Stimulated activated CD8-positive, alpha-beta memory T cell treated with anti-CD3 and anti-CD28 coated beads, Interleukin-2, amount 100 ng/mL, for 48 hours (primary cell): ENCODE measurements at regions not wholly inside any gene's neighbourhood (a gene's known extent, or its start where the extent isn't known, plus 50 kb on each side); places are given as distances from the start of the nearest gene placed in this dataset.
"Not testable (repeated sequence)": the region's sequence is repeated elsewhere in the genome, so short reads cannot be mapped to it uniquely, and the experiment has no call there.

Experiments used
- DNase-seq, 2 donors: peaks; one replicate each; pipeline ENCODE4 v3.0.0-alpha.2; 2020; ENCODE audit warnings: low read depth in 2 of 2

GRCh38 chr10:4443419-4443818 is 382.6 kb upstream of the AKR1E2 start:
- DNase-seq, result no peak

GRCh38 chr10:4442296-4442695 is 383.7 kb upstream of the AKR1E2 start:
- DNase-seq, result no peak

GRCh38 chr10:4440260-4440659 is 385.7 kb upstream of the AKR1E2 start:
- no peak for DNase-seq

- DNase-seq, result no peak
These were observed 388.2 kb upstream of the AKR1E2 start for GRCh38 chr10:4437791-4438190.

GRCh38 chr10:4437061-4437460 is 388.9 kb upstream of the AKR1E2 start:
- no peak for DNase-seq

GRCh38 chr10:4436103-4436502 is 389.9 kb upstream of the AKR1E2 start:
- DNase-seq, result no peak

- DNase-seq, result no peak
These were observed 391.4 kb upstream of the AKR1E2 start for GRCh38 chr10:4434516-4435071.

GRCh38 chr10:4434105-4434504 is 391.9 kb upstream of the AKR1E2 start:
- DNase-seq, result no peak

GRCh38 chr10:4431114-4431863 is 394.7 kb upstream of the AKR1E2 start:
- no peak for DNase-seq

GRCh38 chr10:4429571-4429970 is 396.4 kb upstream of the AKR1E2 start:
- DNase-seq, result no peak

- no peak for DNase-seq
These were observed 398.5 kb upstream of the AKR1E2 start for GRCh38 chr10:4427532-4427931.

- no peak for DNase-seq
These were observed 399.1 kb upstream of the AKR1E2 start for GRCh38 chr10:4426866-4427265.

- DNase-seq, result no peak
These were observed 416.7 kb upstream of the AKR1E2 start for GRCh38 chr10:4409319-4409718.

GRCh38 chr10:4407783-4408182 is 418.2 kb upstream of the AKR1E2 start:
- DNase-seq, result no peak

GRCh38 chr10:4405828-4406227 is 420.2 kb upstream of the AKR1E2 start:
- DNase-seq, result no peak

- no peak for DNase-seq
These were observed 422.3 kb upstream of the AKR1E2 start for GRCh38 chr10:4403638-4404252.

GRCh38 chr10:4401080-4401479 is 424.9 kb upstream of the AKR1E2 start:
- not testable (repeated sequence) for DNase-seq

GRCh38 chr10:4399556-4399955 is 426.5 kb upstream of the AKR1E2 start:
- no peak for DNase-seq

- no peak for DNase-seq
These were observed 427.4 kb upstream of the AKR1E2 start for GRCh38 chr10:4398602-4399001.

GRCh38 chr10:4397337-4397736 is 428.7 kb upstream of the AKR1E2 start:
- no peak for DNase-seq

- no peak for DNase-seq
These were observed 429.4 kb upstream of the AKR1E2 start for GRCh38 chr10:4396401-4397283.

GRCh38 chr10:4395731-4396130 is 430.3 kb upstream of the AKR1E2 start:
- no peak for DNase-seq
